Muscle of arm (tissue), 1 donor: ENCODE measurements at regions not wholly inside any gene's neighbourhood (a gene's known extent, or its start where the extent isn't known, plus 50 kb on each side); places are given as distances from the start of the nearest gene placed in this dataset.

Experiments used
- DNase-seq: peaks from one replicate; pipeline ENCODE4 v3.0.0-alpha.2; 2013

DNA sequence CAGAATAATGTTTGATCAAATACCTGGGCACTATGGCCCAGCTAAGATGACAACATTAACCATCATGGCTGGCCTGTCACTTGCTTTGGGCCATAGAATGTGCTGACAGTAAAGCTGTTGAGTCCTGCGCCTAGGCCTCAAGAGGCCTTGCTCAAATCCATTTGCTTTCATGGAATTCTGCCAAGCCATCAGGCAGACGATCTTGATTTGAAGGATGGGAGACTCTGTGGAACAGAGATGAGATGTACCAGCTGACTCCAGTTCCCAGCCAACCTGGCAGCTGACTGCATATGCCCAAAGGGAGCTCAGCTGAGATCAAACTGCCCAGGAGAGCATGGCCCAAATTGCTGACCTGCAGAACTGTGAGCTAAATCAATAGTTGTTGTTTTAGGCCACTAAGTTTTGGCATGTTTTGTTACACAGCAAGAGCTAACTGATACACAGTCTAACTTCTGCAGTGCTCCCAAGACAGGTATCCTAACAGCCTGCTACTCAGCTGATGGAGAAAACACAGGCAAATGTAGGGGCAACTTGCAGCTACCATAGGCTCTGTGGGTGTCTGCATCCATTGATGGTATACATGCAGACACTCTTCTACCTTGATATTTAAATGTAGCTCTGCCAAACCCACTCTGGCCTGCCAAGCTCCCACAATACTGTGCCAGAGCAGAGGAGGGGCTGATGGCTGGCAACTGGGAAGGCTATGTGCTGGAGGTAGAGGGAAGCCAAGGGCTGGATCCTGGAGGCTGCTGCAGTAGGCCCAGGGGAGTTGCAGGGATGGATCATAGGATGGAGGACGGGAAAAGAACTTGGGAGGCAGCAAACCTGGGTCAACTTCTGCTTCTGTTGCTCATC lies 55.2 kb upstream of the RNF24 start:
- no peak for DNase-seq

DNA sequence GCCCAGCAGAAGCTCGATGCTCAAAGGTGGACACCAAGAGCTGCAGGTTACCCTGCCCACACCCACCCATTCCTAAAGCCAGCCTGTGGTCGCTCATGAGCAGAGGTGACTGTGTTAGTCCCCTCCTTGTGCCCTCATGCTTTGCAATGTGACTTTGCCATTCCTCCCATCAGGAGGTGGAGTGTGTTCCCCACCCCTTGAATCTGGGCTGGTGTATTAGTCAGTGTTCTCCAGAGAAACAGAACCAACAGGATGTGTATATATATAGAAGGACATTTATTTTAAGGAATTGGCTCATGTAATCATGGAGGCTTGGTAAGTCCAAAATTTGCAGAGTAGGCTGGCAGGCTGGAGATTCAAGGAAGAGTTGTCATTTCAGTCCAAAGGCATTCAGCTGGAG lies 54.4 kb upstream of the RNF24 start:
- DNase-seq = no peak

DNA sequence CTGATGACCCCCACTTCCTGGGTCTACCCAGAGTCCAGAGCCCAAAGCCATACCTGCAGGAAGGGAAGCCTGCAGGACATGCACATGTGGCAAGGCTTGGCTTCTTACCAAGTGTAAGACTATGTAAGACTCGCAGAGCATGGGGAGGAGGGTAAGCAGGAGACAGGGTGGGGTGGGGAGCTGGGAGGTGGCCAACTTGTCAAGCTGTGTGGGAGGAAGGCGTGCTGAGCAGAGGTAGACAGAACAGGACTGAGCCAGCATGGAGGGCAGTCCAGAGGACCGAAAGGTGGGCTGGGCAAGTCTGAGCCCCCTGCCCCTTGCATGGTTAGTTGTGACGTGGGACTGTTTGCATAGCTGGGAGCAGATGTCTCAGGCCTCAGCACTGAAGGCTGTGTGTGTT lies 53.4 kb upstream of the RNF24 start:
- DNase-seq = no peak

DNA sequence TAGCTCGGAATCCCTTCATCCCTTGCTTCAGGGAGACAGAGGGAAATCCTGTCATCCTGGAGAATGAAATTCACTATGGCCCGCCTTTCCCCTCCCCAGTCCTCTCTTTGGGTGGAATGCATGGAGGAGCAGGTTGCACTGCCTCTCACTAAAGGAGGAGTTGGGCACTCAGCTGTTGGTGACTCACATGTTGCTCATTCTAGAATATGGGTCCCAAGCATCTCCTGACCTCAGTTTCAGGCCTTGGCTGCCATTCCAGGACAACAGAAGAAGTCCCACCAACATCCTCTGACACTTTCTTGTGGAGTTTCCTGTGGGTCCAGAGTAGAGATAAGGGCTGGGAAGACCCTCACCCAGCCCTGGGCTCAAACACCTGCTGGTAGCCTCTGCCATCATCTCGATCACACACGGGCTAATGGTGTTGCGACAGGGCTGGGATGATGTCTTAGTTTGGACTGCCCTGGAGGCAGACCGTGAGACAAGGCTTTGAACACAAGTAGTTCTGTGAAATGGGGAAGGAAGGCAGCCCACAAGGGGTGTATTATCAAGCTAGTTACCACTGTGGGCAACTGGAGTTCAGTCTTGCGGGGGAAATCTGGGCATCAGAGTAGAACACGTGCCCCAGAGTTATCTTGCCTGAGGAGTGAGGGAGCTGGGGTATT lies 52.4 kb upstream of the RNF24 start:
- no peak for DNase-seq

DNA sequence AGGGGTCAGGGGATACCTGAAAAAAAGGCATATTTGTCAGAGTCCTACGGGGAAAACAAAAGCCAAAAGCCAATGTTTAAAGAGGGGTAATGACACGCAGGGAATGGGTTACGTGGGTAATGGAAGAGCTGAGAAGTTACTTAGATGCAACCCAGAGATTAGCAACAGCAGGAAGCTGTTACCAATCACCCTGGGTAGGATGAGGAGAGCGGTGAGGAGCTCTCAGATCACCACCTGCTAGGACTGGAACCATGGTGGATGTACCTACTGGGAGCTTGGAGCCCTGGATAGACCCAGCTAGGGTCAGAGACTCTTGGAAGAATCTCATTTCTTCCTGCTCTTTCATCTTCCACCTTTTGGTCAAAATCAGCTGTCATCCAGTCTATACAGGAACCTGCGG lies 51.2 kb upstream of the RNF24 start:
- DNase-seq = no peak

DNA sequence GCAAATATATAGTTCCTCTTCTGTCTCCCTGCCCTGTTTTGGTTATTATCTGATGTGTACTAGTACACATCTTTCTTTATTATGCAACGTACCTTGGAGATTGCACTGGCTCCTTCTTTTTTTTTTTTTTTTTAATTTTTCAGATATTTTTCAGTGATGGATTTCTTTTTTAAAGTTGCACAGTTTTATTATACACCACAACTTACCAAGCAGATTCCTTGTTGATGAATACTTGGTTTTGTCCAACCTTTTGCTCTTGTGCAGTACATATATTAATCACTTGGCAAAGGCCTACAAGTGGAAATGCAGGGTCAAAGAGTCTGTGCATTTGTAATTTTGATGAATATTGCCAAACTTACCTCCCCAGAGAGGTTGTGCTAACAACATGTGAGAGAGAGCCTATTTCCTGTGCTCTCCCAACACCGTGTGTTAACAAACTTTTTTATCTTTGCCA lies 50.1 kb upstream of the RNF24 start:
- peak; percentile 72 for DNase-seq
